IMR-90 (cell line): ENCODE measurements at regions not wholly inside any gene's neighbourhood (a gene's known extent, or its start where the extent isn't known, plus 50 kb on each side); places are given as distances from the start of the nearest gene placed in this dataset.

Experiments used
- ATAC-seq: fragments of 200-7000 bp; cut with Tn5 transposase; 2 replicates; pipeline ENCODE4 v1.9.1; 2020; ENCODE audit warnings: low read depth, mild to moderate bottlenecking, moderate library complexity
- BruUV-seq: library from RNA; stranded (reverse); fragments of 400-500 nt; replicated peaks from 2 replicates; lab custom pipeline; 2021; lab: Mats Ljungman, UMichigan
- CTCF ChIA-PET: fragments of 300-600 bp; formaldehyde crosslinking; extraction: SDS; loops from one replicate; lab custom pipeline; 2021; ENCODE audit warnings: antibody characterized with exemption; lab: Yijun Ruan, JAX
- POLR2A ChIA-PET: fragments of 300-600 bp; sonication (Branson Sonifier 250); formaldehyde crosslinking; loops from one replicate; lab custom pipeline; 2022; ENCODE audit warnings: antibody characterized with exemption; ENCODE audit not compliant: unreplicated experiment; lab: Charles Lee
- DNase-seq: peaks from one replicate; pipeline ENCODE4 v3.0.0; 2013
- H2AFZ ChIP-seq: replicated peaks from 2 replicates; pipeline ENCODE3; 2013; ENCODE audit warnings: low read length, mild to moderate bottlenecking; ENCODE audit not compliant: poor library complexity
- H2AK5ac ChIP-seq: 2 replicates; pipeline ENCODE4 v1.6.1; 2013; ENCODE audit warnings: low read depth, low read length, inconsistent platforms
- H2AK9ac ChIP-seq: replicated peaks from 2 replicates; pipeline ENCODE3; 2013; ENCODE audit warnings: mild to moderate bottlenecking, low read depth, low read length, moderate library complexity; ENCODE audit not compliant: poor library complexity
- H2BK120ac ChIP-seq: 2 replicates; pipeline ENCODE4 v1.6.1; 2013; ENCODE audit warnings: low read depth, low read length, inconsistent platforms
- H2BK15ac ChIP-seq: 3 replicates; pipeline ENCODE4 v1.6.1; 2013; ENCODE audit warnings: low read depth, low read length, inconsistent platforms
- H2BK20ac ChIP-seq: 2 replicates; pipeline ENCODE4 v1.6.1; 2013; ENCODE audit warnings: low read depth, mild to moderate bottlenecking, inconsistent platforms, low read length, moderate library complexity
- H2BK5ac ChIP-seq: 2 replicates; pipeline ENCODE4 v1.6.1; 2013; ENCODE audit warnings: mild to moderate bottlenecking, low read depth, low read length, inconsistent platforms; ENCODE audit not compliant: poor library complexity, severe bottlenecking
- H3K14ac ChIP-seq: replicated peaks from 2 replicates; pipeline ENCODE4 v1.6.1; 2013; ENCODE audit warnings: low read depth, low read length, inconsistent platforms
- H3K18ac ChIP-seq: 2 replicates; pipeline ENCODE4 v1.6.1; 2013; ENCODE audit warnings: low read depth, low read length, control low read depth
- H3K23ac ChIP-seq: 2 replicates; pipeline ENCODE4 v1.6.1; 2013; ENCODE audit warnings: low read depth, low read length, inconsistent platforms
- H3K27ac ChIP-seq: 2 replicates; pipeline ENCODE4 v1.5.1; 2013; ENCODE audit warnings: mild to moderate bottlenecking, control low read depth, low read length; ENCODE audit not compliant: insufficient read depth
- H3K27me3 ChIP-seq: 2 replicates; pipeline ENCODE4 v1.6.1; 2013; ENCODE audit warnings: low read length; ENCODE audit not compliant: control insufficient read depth, insufficient read depth
- H3K36me3 ChIP-seq: 2 replicates; pipeline ENCODE4 v1.6.1; 2013; ENCODE audit warnings: low read length, mixed read lengths; ENCODE audit not compliant: control insufficient read depth, insufficient read depth
- H3K4ac ChIP-seq: 2 replicates; pipeline ENCODE4 v1.6.1; 2013; ENCODE audit warnings: low read depth, low read length, inconsistent platforms
- H3K4me1 ChIP-seq: 2 replicates; pipeline ENCODE4 v1.6.1; 2013; ENCODE audit warnings: low read length, mixed read lengths; ENCODE audit not compliant: control insufficient read depth, insufficient read depth
- H3K4me2 ChIP-seq: 2 replicates; pipeline ENCODE4 v1.6.1; 2013; ENCODE audit warnings: low read depth, mild to moderate bottlenecking, control low read depth, low read length, moderate library complexity
- H3K4me3 ChIP-seq: 2 replicates; pipeline ENCODE4 v1.5.1; 2013; ENCODE audit warnings: low read depth, mild to moderate bottlenecking, control low read depth, low read length, moderate library complexity; ENCODE audit not compliant: insufficient read depth
- H3K56ac ChIP-seq: 2 replicates; pipeline ENCODE4 v1.6.1; 2013; ENCODE audit warnings: low read length, inconsistent platforms; ENCODE audit not compliant: insufficient read depth; ENCODE audit errors: extremely low read depth
- H3K79me1 ChIP-seq, 2 experiments: 2 replicates each; pipeline ENCODE4 v1.6.1; 2013; ENCODE audit warnings: low read length in 2 of 2, inconsistent platforms in 1 of 2, low read depth in 1 of 2
- H3K9ac ChIP-seq: 2 replicates; pipeline ENCODE4 v1.6.1; 2013; ENCODE audit warnings: low read depth, low read length, control low read depth
- H3K9me1 ChIP-seq: 2 replicates; pipeline ENCODE4 v1.6.1; 2013; ENCODE audit warnings: low read length, inconsistent platforms; ENCODE audit not compliant: insufficient read depth
- H3K9me3 ChIP-seq: 2 replicates; pipeline ENCODE4 v1.6.1; 2013; ENCODE audit warnings: low read length; ENCODE audit not compliant: control insufficient read depth, insufficient read depth
- H4K20me1 ChIP-seq: 2 replicates; pipeline ENCODE4 v1.6.1; 2013; ENCODE audit warnings: low read length, inconsistent platforms; ENCODE audit not compliant: insufficient read depth
- H4K5ac ChIP-seq: 2 replicates; pipeline ENCODE4 v1.6.1; 2013; ENCODE audit warnings: mild to moderate bottlenecking, low read depth, low read length, control low read depth
- H4K8ac ChIP-seq, 2 experiments: 2 replicates each; pipeline ENCODE4 v1.6.1; 2013; ENCODE audit warnings: low read depth in 2 of 2, low read length in 2 of 2, control low read depth in 1 of 2, inconsistent platforms in 1 of 2
- H4K91ac ChIP-seq: 2 replicates; pipeline ENCODE4 v1.6.1; 2013; ENCODE audit warnings: low read depth, low read length, inconsistent platforms; ENCODE audit not compliant: insufficient read depth
- CEBPB ChIP-seq: IDR thresholded peaks from 2 replicates; pipeline ENCODE4 v1.6.1; 2012; ENCODE audit warnings: low read depth, low read length, improper control_type of control experiment
- CHD1 ChIP-seq: IDR thresholded peaks from 2 replicates; pipeline ENCODE4 v1.6.1; 2012; ENCODE audit warnings: low read depth, low read length, improper control_type of control experiment
- CTCF ChIP-seq: conservative IDR thresholded peaks from 2 replicates; pipeline ENCODE4 v1.5.1; 2012; ENCODE audit warnings: mild to moderate bottlenecking, low read depth, low read length, improper control_type of control experiment
- MAFK ChIP-seq: IDR thresholded peaks from 2 replicates; pipeline ENCODE4 v1.6.1; 2012; ENCODE audit warnings: low read depth, low read length, improper control_type of control experiment
- MAZ ChIP-seq: IDR thresholded peaks from 2 replicates; pipeline ENCODE4 v1.6.1; 2012; ENCODE audit warnings: low read depth, mild to moderate bottlenecking, low read length, improper control_type of control experiment, moderate library complexity, borderline replicate concordance
- MXI1 ChIP-seq: IDR thresholded peaks from 2 replicates; pipeline ENCODE4 v1.6.1; 2012; ENCODE audit warnings: low read depth, mild to moderate bottlenecking, low read length, moderate library complexity, borderline replicate concordance
- NFE2L2 ChIP-seq: fragments of 150-350 bp; IDR thresholded peaks from 2 replicates; pipeline ENCODE4 v1.6.1; 2016; ENCODE audit warnings: low read depth, mild to moderate bottlenecking, low read length
- POLR2A ChIP-seq: IDR thresholded peaks from 2 replicates; pipeline ENCODE4 v1.6.1; 2012; ENCODE audit warnings: mild to moderate bottlenecking, low read depth, low read length
- RAD21 ChIP-seq: IDR thresholded peaks from 2 replicates; pipeline ENCODE4 v1.6.1; 2012; ENCODE audit warnings: low read length, improper control_type of control experiment
- RCOR1 ChIP-seq: IDR thresholded peaks from 2 replicates; pipeline ENCODE4 v1.6.1; 2012; ENCODE audit warnings: mild to moderate bottlenecking, low read length, improper control_type of control experiment; ENCODE audit not compliant: insufficient replicate concordance
- RFX5 ChIP-seq: IDR thresholded peaks from 2 replicates; pipeline ENCODE4 v1.8.0; 2012; ENCODE audit warnings: low read depth, mild to moderate bottlenecking, low read length, moderate library complexity
- USF2 ChIP-seq: fragments of 150-350 bp; IDR thresholded peaks from 2 replicates; pipeline ENCODE4 v1.6.1; 2017; ENCODE audit warnings: mild to moderate bottlenecking, antibody characterized with exemption, low read length, low read depth
- WGBS, 2 experiments: methylation state at CpG; one replicate each; pipeline versions ENCODE4 v1.1.5 to v1.1.7; 2013; ENCODE audit warnings: missing lambda C conversion rate in 2 of 2; ENCODE audit not compliant: insufficient read length in 1 of 2; ENCODE audit errors: extremely low coverage in 2 of 2; 5-methylcytosine and 5-hydroxymethylcytosine counted together
- dilution Hi-C: fragments of 300-500 bp; cut with HindIII; formaldehyde crosslinking; loops from one replicate; pipeline ENCODE4 v1.14.3; 2018; ENCODE audit warnings: low sequenced_read_pairs; ENCODE audit not compliant: unreplicated experiment
- in situ Hi-C: fragments of 300-500 bp; cut with MboI; formaldehyde crosslinking; loops from 3 replicates; pipeline ENCODE4 v1.14.3; 2019; ENCODE audit warnings: low sequenced_read_pairs, inconsistent platforms, mixed read lengths
- intact Hi-C: fragments of 100-400 bp; cut with micrococcal nuclease; formaldehyde crosslinking; loops from 2 replicates; pipeline ENCODE4 v1.10.0; 2022

- CTCF ChIA-PET: no interaction called here
- in situ Hi-C loops: loop anchor here (25.0 kb wide), 1 partner anchor 158 kb away; no protein-coding TSS in a partner anchor
- no TSS peak for BruUV-seq
Observed at GRCh38 chr7:57820477-57820876, 370.5 kb downstream of the ZNF716 start.

More at GRCh38 chr7:57820477-57820876, 370.5 kb downstream of the ZNF716 start:
- Histone ChIP-seq H3K9me3 (peaks cover 35% of the 10 kb centered on the region), H2AK9ac (no peak overlapping the region), H3K27me3 (no peaks in the 10 kb centered on the region), H3K4ac (no peak overlapping the region), H2BK15ac (no peak overlapping the region), H4K20me1 (no peaks in the 10 kb centered on the region), H3K23ac (no peak overlapping the region), H4K8ac (no peak overlapping the region), H4K91ac (no peak overlapping the region), H2BK120ac (no peak overlapping the region), H2BK5ac (no peak overlapping the region), H3K9me1 (no peaks in the 10 kb centered on the region), H3K9ac (no peak overlapping the region), H3K14ac (no peak overlapping the region), H3K18ac (no peak overlapping the region), H2BK20ac (no peak overlapping the region), H4K5ac (no peak overlapping the region), H2AK5ac (no peak overlapping the region), H2AFZ (no peak overlapping the region), H3K4me2 (no peak overlapping the region), H3K4me1 (no peaks in the 10 kb centered on the region), H3K56ac (no peak overlapping the region), H3K4me3 (no peak overlapping the region), H3K27ac (no peak overlapping the region), H3K36me3 (no peaks in the 10 kb centered on the region), H3K79me1 (no peaks in the 10 kb centered on the region)
- no peak for DNase-seq
- intact Hi-C loops: no loop called here
- TF ChIP-seq RAD21: no peak
- TF ChIP-seq CEBPB: no peak
- no peak for TF ChIP-seq MAFK
- no peak for TF ChIP-seq RCOR1
- no peak for TF ChIP-seq CTCF
- no peak for TF ChIP-seq USF2
- no peak for TF ChIP-seq POLR2A
- TF ChIP-seq CHD1: no peak
- TF ChIP-seq NFE2L2: no peak
- no peak for TF ChIP-seq RFX5
- TF ChIP-seq MXI1: no peak
- no peak for TF ChIP-seq MAZ
- WGBS, 2 experiments: 70% methylated on average over 4 of the region's 16 CpGs; no CpG with 5 or more reads in 1 of the 2 experiments
- dilution Hi-C loops: no loop called here
- no peak for ATAC-seq
- POLR2A ChIA-PET: no interaction called here
